NAMALWA (cell line): ENCODE measurements at regions not wholly inside any gene's neighbourhood (a gene's known extent, or its start where the extent isn't known, plus 50 kb on each side); places are given as distances from the start of the nearest gene placed in this dataset.
A peak's percentile ranks its signal among the peaks of the same experiment; 100 is the strongest.
"Not testable (repeated sequence)": the region's sequence is repeated elsewhere in the genome, so short reads cannot be mapped to it uniquely, and the experiment has no call there.

Experiments
- DNase-seq: peaks from one replicate; pipeline ENCODE4 v3.0.0-alpha.2; 2015; ENCODE audit warnings: low spot score

- DNase-seq = no peak
Observed at GRCh38 chrX:147468600-147468999, 443.1 kb upstream of the FMR1 start.

- DNase-seq = peak; percentile 41
Observed at GRCh38 chrX:147476008-147476407, 435.7 kb upstream of the FMR1 start.

- no peak for DNase-seq
Observed at GRCh38 chrX:147478899-147479298, 432.8 kb upstream of the FMR1 start.

- no peak for DNase-seq
Observed at GRCh38 chrX:147485207-147485606, 426.5 kb upstream of the FMR1 start.

GRCh38 chrX:147494365-147494764 lies 417.4 kb upstream of the FMR1 start:
- DNase-seq = no peak

- DNase-seq = no peak
Observed at GRCh38 chrX:147498796-147499195, 412.9 kb upstream of the FMR1 start.

- DNase-seq = no peak
Observed at GRCh38 chrX:147522981-147523380, 388.7 kb upstream of the FMR1 start.

GRCh38 chrX:147533426-147533825 lies 378.3 kb upstream of the FMR1 start:
- DNase-seq = no peak

- DNase-seq = no peak
Observed at GRCh38 chrX:147537172-147537571, 374.5 kb upstream of the FMR1 start.

GRCh38 chrX:147548023-147548422 lies 363.7 kb upstream of the FMR1 start:
- DNase-seq = not testable (repeated sequence)

GRCh38 chrX:147550217-147550616 lies 361.5 kb upstream of the FMR1 start:
- peak; percentile 37 for DNase-seq

- DNase-seq = no peak
Observed at GRCh38 chrX:147559191-147559590, 352.5 kb upstream of the FMR1 start.

- DNase-seq = no peak
Observed at GRCh38 chrX:147565237-147565636, 346.5 kb upstream of the FMR1 start.

- DNase-seq = peak; percentile 1
Observed at GRCh38 chrX:147570483-147570882, 341.2 kb upstream of the FMR1 start.

- no peak for DNase-seq
Observed at GRCh38 chrX:147573266-147573665, 338.5 kb upstream of the FMR1 start.

- peak; percentile 7 for DNase-seq
Observed at GRCh38 chrX:147602176-147602696, 309.5 kb upstream of the FMR1 start.

GRCh38 chrX:147626605-147627004 lies 285.1 kb upstream of the FMR1 start:
- no peak for DNase-seq

- DNase-seq = no peak
Observed at GRCh38 chrX:147635186-147635585, 276.5 kb upstream of the FMR1 start.

- DNase-seq = no peak
Observed at GRCh38 chrX:147637190-147637589, 274.5 kb upstream of the FMR1 start.

- no peak for DNase-seq
Observed at GRCh38 chrX:147646949-147647723, 264.6 kb upstream of the FMR1 start.

GRCh38 chrX:147675819-147676218 lies 235.9 kb upstream of the FMR1 start:
- no peak for DNase-seq

GRCh38 chrX:147679356-147680005 lies 232.2 kb upstream of the FMR1 start:
- no peak for DNase-seq

GRCh38 chrX:147680251-147680650 lies 231.5 kb upstream of the FMR1 start:
- DNase-seq = no peak
